SU-DHL-6 (cell line): ENCODE measurements at regions not wholly inside any gene's neighbourhood (a gene's known extent, or its start where the extent isn't known, plus 50 kb on each side); places are given as distances from the start of the nearest gene placed in this dataset.

ENCODE experiments used
- H2AFZ ChIP-seq: fragments of 200-600 bp; sonication (generic); 2 replicates; pipeline ENCODE4 v1.6.1; 2014; ENCODE audit warnings: low read depth, mild to moderate bottlenecking, moderate library complexity, mixed read lengths, antibody characterized with exemption, low read length; ENCODE audit not compliant: severe bottlenecking
- H3F3A ChIP-seq: fragments of 200-600 bp; shearing (Covaris generic); 2 replicates; pipeline ENCODE4 v1.6.0; 2016; ENCODE audit warnings: antibody characterized with exemption, mild to moderate bottlenecking; ENCODE audit not compliant: insufficient read depth
- H3K27ac ChIP-seq: fragments of 200-600 bp; sonication (generic); 2 replicates; pipeline ENCODE4 v1.5.1; 2016; ENCODE audit warnings: low read depth, mild to moderate bottlenecking, low read length, moderate library complexity, mixed read lengths
- H3K27me3 ChIP-seq: fragments of 200-600 bp; sonication (generic), shearing (Covaris generic); 2 replicates; pipeline ENCODE4 v1.6.0; 2014; ENCODE audit warnings: mild to moderate bottlenecking, low read length
- H3K36me3 ChIP-seq: fragments of 200-600 bp; sonication (generic); 2 replicates; pipeline ENCODE4 v1.6.1; 2014; ENCODE audit warnings: mild to moderate bottlenecking, low read length, mixed read lengths
- H3K4me2 ChIP-seq: fragments of 300-600, 200-600 bp; shearing (Covaris generic), sonication (generic); 2 replicates; pipeline ENCODE4 v1.6.0; 2014; ENCODE audit warnings: low read length, low read depth, mild to moderate bottlenecking; ENCODE audit not compliant: poor library complexity, severe bottlenecking
- H3K4me3 ChIP-seq: fragments of 200-600 bp; sonication (generic); 2 replicates; pipeline ENCODE4 v1.5.1; 2014; ENCODE audit warnings: antibody characterized with exemption, low read length, mild to moderate bottlenecking, mixed read lengths; ENCODE audit not compliant: insufficient read depth, poor library complexity, severe bottlenecking
- H3K79me2 ChIP-seq: fragments of 200-600 bp; sonication (generic); 2 replicates; pipeline ENCODE4 v1.6.1; 2014; ENCODE audit warnings: mild to moderate bottlenecking, low read length, moderate library complexity; ENCODE audit not compliant: insufficient read depth
- H3K9ac ChIP-seq: fragments of 200-600 bp; sonication (generic); 2 replicates; pipeline ENCODE4 v1.7.0; 2014; ENCODE audit warnings: mild to moderate bottlenecking, low read length
- H3K9me2 ChIP-seq: fragments of 200-600 bp; sonication (generic); replicated peaks from 2 replicates; pipeline ENCODE4 v1.6.1; 2014; ENCODE audit warnings: low read length; ENCODE audit not compliant: insufficient read depth
- H3K9me3 ChIP-seq: fragments of 200-600 bp; sonication (generic); 2 replicates; pipeline ENCODE4 v1.6.1; 2014; ENCODE audit warnings: low read length, mixed read lengths; ENCODE audit not compliant: insufficient read depth
- H4K20me1 ChIP-seq: fragments of 200-600 bp; sonication (generic); 2 replicates; pipeline ENCODE4 v1.6.1; 2014; ENCODE audit warnings: low read depth, mild to moderate bottlenecking, antibody characterized with exemption, low read length, moderate library complexity, mixed read lengths
- CTCF ChIP-seq: fragments of 200-600 bp; sonication (generic); IDR thresholded peaks from one replicate; pipeline ENCODE4 v1.5.1; 2017; ENCODE audit warnings: antibody characterized with exemption, mild to moderate bottlenecking, low read length, moderate library complexity; ENCODE audit not compliant: insufficient read depth, poor library complexity, severe bottlenecking
- EZH2phosphoT487 ChIP-seq: fragments of 200-600 bp; sonication (generic), shearing (Covaris generic); conservative IDR thresholded peaks from 2 replicates; pipeline ENCODE4 v1.6.1; 2018; ENCODE audit warnings: mild to moderate bottlenecking, antibody characterized with exemption, low read length, moderate library complexity, mixed read lengths

GRCh38 chr18:10300739-10301138, 153.7 kb upstream of the APCDD1 start:
- Histone ChIP-seq H4K20me1 (no peaks in the 10 kb centered on the region), H3K9me2 (no peaks in the 10 kb centered on the region), H3K9ac (no peak overlapping the region), H3K27me3 (no peaks in the 10 kb centered on the region), H3K36me3 (no peaks in the 10 kb centered on the region), H3K79me2 (no peaks in the 10 kb centered on the region), H3K4me2 (no peak overlapping the region), H3F3A (no peaks in the 10 kb centered on the region), H3K9me3 (no peaks in the 10 kb centered on the region), H2AFZ (no peak overlapping the region), H3K27ac (no peak overlapping the region), H3K4me3 (no peak overlapping the region)
- TF ChIP-seq EZH2phosphoT487 (no peak), CTCF (no peak)

GRCh38 chr18:10301831-10302483, 152.5 kb upstream of the APCDD1 start:
- Histone ChIP-seq H3K36me3 (no peaks in the 10 kb centered on the region), H3F3A (no peaks in the 10 kb centered on the region), H3K27ac (no peak overlapping the region), H3K4me3 (no peak overlapping the region), H3K9me3 (no peaks in the 10 kb centered on the region), H3K9ac (no peak overlapping the region), H3K4me2 (no peak overlapping the region), H3K79me2 (no peaks in the 10 kb centered on the region), H3K27me3 (no peaks in the 10 kb centered on the region), H4K20me1 (no peaks in the 10 kb centered on the region), H3K9me2 (no peaks in the 10 kb centered on the region), H2AFZ (no peak overlapping the region)
- TF ChIP-seq EZH2phosphoT487 = no peak
- no peak for TF ChIP-seq CTCF

- Histone ChIP-seq H3K36me3 (no peaks in the 10 kb centered on the region), H3K9ac (no peak overlapping the region), H3K4me2 (no peak overlapping the region), H4K20me1 (no peaks in the 10 kb centered on the region), H3K9me3 (no peaks in the 10 kb centered on the region), H3K9me2 (no peaks in the 10 kb centered on the region), H3K27ac (no peak overlapping the region), H3K79me2 (no peaks in the 10 kb centered on the region), H2AFZ (no peak overlapping the region), H3F3A (no peaks in the 10 kb centered on the region), H3K27me3 (no peaks in the 10 kb centered on the region), H3K4me3 (no peak overlapping the region)
- TF ChIP-seq EZH2phosphoT487 (no peak), CTCF (no peak)
Measured at GRCh38 chr18:10303171-10303570, 151.3 kb upstream of the APCDD1 start.
